GM23248 (cell line): ENCODE measurements at regions not wholly inside any gene's neighbourhood (a gene's known extent, or its start where the extent isn't known, plus 50 kb on each side); places are given as distances from the start of the nearest gene placed in this dataset.

ENCODE experiments used
- EZH2 ChIP-seq: fragments of 200-600 bp; sonication (generic); IDR thresholded peaks from 2 replicates; pipeline ENCODE4 v1.6.1; 2018; ENCODE audit warnings: antibody characterized with exemption, mild to moderate bottlenecking; ENCODE audit not compliant: insufficient read depth, poor library complexity, severe bottlenecking
- EZH2phosphoT487 ChIP-seq: fragments of 200-600 bp; sonication (generic); IDR thresholded peaks from 2 replicates; pipeline ENCODE4 v1.6.1; 2018; ENCODE audit warnings: antibody characterized with exemption, moderate library complexity, mild to moderate bottlenecking, low read depth; ENCODE audit not compliant: insufficient read depth

- TF ChIP-seq EZH2phosphoT487 (no peak), EZH2 (no peak)
Measured at GRCh38 chr5:103404483-103404882, 145.9 kb downstream of the MACIR start.
